Upper lobe of left lung (tissue), 4 donors: ENCODE measurements at regions not wholly inside any gene's neighbourhood (a gene's known extent, or its start where the extent isn't known, plus 50 kb on each side); places are given as distances from the start of the nearest gene placed in this dataset.

ENCODE experiments used
- CTCF ChIP-seq, 6 experiments: fragments of 450-650 bp in 4 of 6; fragments of 200-600 bp in 2 of 6; sonication (generic) in 2 of 6; IDR thresholded peaks; one replicate each; pipeline ENCODE4 v1.5.1; 2016 to 2019; ENCODE audit warnings: antibody characterized with exemption in 6 of 6
- POLR2AphosphoS5 ChIP-seq, 2 donors: sonication (generic); formaldehyde crosslinking; IDR thresholded peaks; one replicate each; pipeline ENCODE4 v1.5.1; 2017; ENCODE audit warnings: antibody characterized with exemption in 2 of 2

GRCh38 chr7:23965296-23965695 lies 255.3 kb downstream of the STK31 start:
- no peak for TF ChIP-seq POLR2AphosphoS5 (IDR thresholded peaks at IDR 0.05)
- TF ChIP-seq CTCF (IDR thresholded peaks at IDR 0.05) = no peak
